GM18519 (cell line): ENCODE measurements at regions not wholly inside any gene's neighbourhood (a gene's known extent, or its start where the extent isn't known, plus 50 kb on each side); places are given as distances from the start of the nearest gene placed in this dataset.
"Not testable (repeated sequence)": the region's sequence is repeated elsewhere in the genome, so short reads cannot be mapped to it uniquely, and the experiment has no call there.

Experiments used
- ATAC-seq: cut with Tn5 transposase; IDR thresholded peaks from one replicate; pipeline ENCODE4 v1.9.1; 2021; ENCODE audit warnings: mild to moderate bottlenecking, moderate library complexity; ENCODE audit not compliant: unreplicated experiment, low FRiP score

GRCh38 chr3:70658513-70659310 lies 346.3 kb upstream of the MDFIC2 start:
- ATAC-seq: no peak

GRCh38 chr3:70657454-70657853 lies 345.0 kb upstream of the MDFIC2 start:
- no peak for ATAC-seq

GRCh38 chr3:70647823-70648222 lies 335.4 kb upstream of the MDFIC2 start:
- ATAC-seq: no peak

- no peak for ATAC-seq
Measured at GRCh38 chr3:70647094-70647493, 334.7 kb upstream of the MDFIC2 start.

DNA sequence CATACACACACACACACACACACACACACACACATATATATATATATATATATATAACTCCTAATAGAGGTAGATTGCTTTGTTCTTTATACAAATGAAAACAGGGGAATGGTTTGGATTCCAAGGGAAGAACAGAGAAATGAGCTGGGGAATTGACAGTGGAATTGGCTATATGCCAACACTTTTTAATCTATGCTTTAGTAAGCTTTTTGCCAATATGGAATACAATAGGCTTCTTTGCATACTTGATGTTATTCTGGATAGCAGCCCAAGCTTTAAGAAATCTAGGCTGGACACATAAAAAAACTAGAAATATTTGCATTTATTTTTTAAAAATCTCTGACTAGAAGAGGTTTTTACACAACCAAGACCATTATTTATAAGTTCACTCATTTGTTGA lies 334.2 kb upstream of the MDFIC2 start:
- no peak for ATAC-seq

- no peak for ATAC-seq
Measured at GRCh38 chr3:70640481-70640880, 328.0 kb upstream of the MDFIC2 start.

GRCh38 chr3:70635301-70635700 lies 322.9 kb upstream of the MDFIC2 start:
- no peak for ATAC-seq

- no peak for ATAC-seq
Measured at GRCh38 chr3:70631716-70632307, 319.4 kb upstream of the MDFIC2 start.

- no peak for ATAC-seq
Measured at GRCh38 chr3:70621451-70621850, 309.0 kb upstream of the MDFIC2 start.

DNA sequence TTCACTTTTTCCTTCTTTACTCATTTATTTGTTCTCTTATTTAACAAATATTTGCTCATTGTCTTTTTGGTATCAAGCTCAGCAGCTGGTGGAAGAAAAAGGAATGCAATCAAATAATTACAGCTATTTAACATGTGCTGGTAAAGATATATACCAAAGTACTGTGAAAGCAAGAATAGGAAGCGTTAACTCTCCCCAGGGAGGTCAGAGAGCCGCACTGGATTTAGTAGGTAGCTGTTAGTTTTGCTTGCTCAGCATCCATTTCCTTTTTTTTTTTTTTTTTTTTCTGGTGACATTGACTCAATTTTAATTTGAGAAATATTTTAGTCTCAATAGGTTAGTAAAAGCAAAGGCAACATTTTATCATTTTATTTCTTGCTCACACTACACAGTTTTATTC lies 308.5 kb upstream of the MDFIC2 start:
- no peak for ATAC-seq

DNA sequence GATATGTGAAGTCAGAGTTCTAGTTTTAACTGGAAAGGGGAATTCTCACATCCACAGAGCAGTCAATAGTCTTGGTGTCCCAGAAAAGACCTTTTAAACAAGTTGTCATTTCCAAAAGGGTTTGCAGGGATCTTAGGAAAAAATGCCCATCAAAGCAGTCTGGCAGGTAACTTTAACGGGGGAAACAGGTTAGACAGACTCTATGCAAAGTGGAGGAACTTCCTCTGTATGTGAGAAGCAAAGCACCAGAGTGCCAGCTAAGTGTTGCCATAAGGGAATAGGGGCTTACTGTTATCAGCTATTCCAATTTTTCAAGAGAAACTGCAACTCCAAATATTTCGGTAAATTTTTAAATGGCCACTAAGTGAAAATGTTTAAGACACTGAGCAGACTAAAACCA lies 307.9 kb upstream of the MDFIC2 start:
- ATAC-seq: no peak

DNA sequence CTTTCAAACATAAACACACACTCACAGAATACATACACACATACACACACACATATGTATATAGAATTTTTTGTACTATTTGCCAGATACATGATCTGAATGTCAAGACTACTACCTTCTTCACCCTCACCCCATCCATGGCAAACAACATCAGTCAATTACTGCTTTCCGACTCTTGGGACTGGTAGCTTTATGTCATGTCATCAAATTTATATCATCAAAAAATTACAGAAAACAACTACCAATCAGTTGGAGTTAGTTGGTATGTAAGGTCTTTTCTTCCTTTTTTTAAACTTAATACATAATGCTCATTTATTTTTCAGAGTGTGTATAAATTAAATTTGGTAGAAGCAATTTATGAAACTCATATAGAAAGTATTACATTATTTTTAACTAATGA lies 305.7 kb upstream of the MDFIC2 start:
- ATAC-seq: no peak

DNA sequence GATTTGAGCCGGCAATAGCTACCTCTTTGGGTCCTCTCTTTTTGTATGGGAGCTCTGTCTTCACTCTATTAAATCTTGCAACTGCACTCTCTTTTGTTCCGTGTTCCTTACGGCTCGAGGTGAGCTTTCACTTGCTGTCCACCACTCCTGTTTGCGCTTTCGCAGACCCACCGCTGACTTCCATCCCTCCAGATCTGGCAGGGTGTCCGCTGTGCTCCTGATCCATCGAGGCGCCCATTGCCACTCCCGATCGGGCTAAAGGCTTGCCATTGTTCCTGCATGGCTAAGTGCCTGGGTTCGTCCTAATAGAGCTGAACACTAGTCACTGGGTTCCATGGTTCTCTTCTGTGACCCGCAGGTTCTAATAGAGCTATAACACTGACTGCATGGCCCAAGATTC lies 304.9 kb upstream of the MDFIC2 start:
- ATAC-seq: not testable (repeated sequence)

- no peak for ATAC-seq
Measured at GRCh38 chr3:70615286-70615685, 302.8 kb upstream of the MDFIC2 start.

- ATAC-seq: no peak
Measured at GRCh38 chr3:70614111-70614510, 301.7 kb upstream of the MDFIC2 start.

- ATAC-seq: no peak
Measured at GRCh38 chr3:70612920-70613319, 300.5 kb upstream of the MDFIC2 start.

DNA sequence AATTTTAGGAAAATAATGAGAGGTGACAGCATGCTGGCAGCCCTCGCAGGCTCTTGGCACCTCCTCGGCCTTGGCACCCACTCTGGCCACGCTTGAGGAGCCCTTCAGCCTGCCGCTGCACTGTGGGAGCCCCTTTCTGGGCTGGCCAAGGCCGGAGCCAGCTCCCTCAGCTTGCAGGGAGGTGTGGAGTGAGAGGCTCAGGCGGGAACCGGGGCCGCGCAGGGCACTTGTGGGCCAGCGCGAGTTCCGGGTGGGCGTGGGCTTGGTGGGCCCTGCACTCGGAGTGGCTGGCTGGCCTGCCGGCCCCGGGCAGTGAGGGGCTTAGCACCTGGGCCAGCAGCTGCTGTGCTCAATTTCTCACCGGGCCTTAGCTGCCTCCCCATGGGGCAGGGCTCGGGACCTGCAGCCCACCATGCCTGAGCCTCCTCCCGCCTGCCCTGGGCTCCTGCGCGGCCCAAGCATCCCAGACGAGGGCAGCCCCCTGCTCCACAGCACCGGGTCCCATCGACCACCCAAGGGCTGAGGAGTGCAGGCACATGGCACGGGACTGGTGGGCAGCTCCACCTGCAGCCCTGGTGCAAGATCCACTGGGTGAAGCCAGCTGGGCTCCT lies 299.3 kb upstream of the MDFIC2 start:
- not testable (repeated sequence) for ATAC-seq

- ATAC-seq: no peak
Measured at GRCh38 chr3:70608434-70608833, 296.0 kb upstream of the MDFIC2 start.

GRCh38 chr3:70607469-70607868 lies 295.0 kb upstream of the MDFIC2 start:
- ATAC-seq: no peak

DNA sequence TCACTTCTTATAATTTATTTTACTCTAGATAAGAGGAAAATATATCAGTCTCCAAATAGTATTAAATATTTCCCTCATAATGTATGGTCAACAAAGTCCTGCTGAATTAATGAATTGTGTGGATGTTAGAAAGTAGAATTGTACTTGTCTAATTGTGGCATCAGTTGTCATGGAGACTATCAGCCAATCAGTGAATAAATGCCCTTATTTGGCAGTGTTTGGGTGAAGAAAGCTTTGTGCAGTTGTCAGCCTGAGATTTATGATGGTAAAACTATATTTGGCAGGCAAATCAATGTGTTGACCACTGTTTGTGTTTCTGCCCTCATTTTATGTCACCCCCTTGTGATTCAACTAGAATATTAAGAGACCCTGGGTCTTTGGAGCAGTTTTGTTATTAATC lies 293.6 kb upstream of the MDFIC2 start:
- ATAC-seq: no peak

- no peak for ATAC-seq
Measured at GRCh38 chr3:70603103-70603502, 290.7 kb upstream of the MDFIC2 start.

DNA sequence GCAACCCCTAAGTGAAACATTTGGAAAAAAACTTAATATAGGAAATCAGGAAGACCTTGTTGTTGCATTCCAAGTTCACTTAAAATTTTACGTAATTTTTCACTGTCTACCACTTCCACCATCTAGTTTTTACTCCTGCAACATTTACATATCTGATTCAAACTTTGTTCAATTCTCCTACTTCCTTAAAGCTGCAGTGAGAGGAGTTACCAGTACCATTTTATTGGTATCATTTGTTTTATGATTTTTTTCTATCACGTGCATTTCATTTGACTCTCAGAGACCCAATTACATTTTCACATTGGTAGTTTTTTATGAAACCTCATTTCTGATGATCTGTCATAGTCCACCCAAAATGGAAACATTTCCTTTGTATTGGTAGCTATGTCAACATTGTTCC lies 284.9 kb upstream of the MDFIC2 start:
- ATAC-seq: no peak
